Mesendoderm (in vitro differentiated cells): ENCODE measurements at regions not wholly inside any gene's neighbourhood (a gene's known extent, or its start where the extent isn't known, plus 50 kb on each side); places are given as distances from the start of the nearest gene placed in this dataset.

ENCODE experiments used
- DNase-seq: peaks from one replicate; pipeline ENCODE4 v3.0.0; 2013
- H2AK5ac ChIP-seq: 2 replicates; pipeline ENCODE4 v1.6.1; 2013; ENCODE audit warnings: low read length, inconsistent platforms
- H2BK120ac ChIP-seq: 2 replicates; pipeline ENCODE4 v1.6.1; 2013; ENCODE audit warnings: low read depth, mild to moderate bottlenecking, low read length, moderate library complexity, mixed read lengths
- H2BK15ac ChIP-seq: replicated peaks from 2 replicates; pipeline ENCODE4 v1.6.1; 2013; ENCODE audit warnings: low read depth, mild to moderate bottlenecking, moderate library complexity
- H2BK5ac ChIP-seq: 2 replicates; pipeline ENCODE4 v1.6.1; 2013; ENCODE audit warnings: low read length, inconsistent platforms
- H3K18ac ChIP-seq: 2 replicates; pipeline ENCODE4 v1.6.1; 2013; ENCODE audit warnings: mild to moderate bottlenecking, low read length, mixed read lengths
- H3K23ac ChIP-seq: one replicate; pipeline ENCODE4 v1.6.1; 2013; ENCODE audit warnings: low read length
- H3K27ac ChIP-seq: 2 replicates; pipeline ENCODE4 v1.5.1; 2013; ENCODE audit warnings: low read depth, mild to moderate bottlenecking, inconsistent platforms, low read length, moderate library complexity
- H3K27me3 ChIP-seq: 2 replicates; pipeline ENCODE4 v1.6.1; 2013; ENCODE audit warnings: low read length, control low read depth, mild to moderate bottlenecking, inconsistent platforms; ENCODE audit not compliant: insufficient read depth, poor library complexity
- H3K36me3 ChIP-seq: 2 replicates; pipeline ENCODE4 v1.6.1; 2013; ENCODE audit warnings: low read length, inconsistent platforms; ENCODE audit not compliant: control insufficient read depth, insufficient read depth
- H3K4ac ChIP-seq: one replicate; pipeline ENCODE4 v1.6.1; 2013; ENCODE audit warnings: low read depth, mild to moderate bottlenecking, low read length, moderate library complexity
- H3K4me1 ChIP-seq: 2 replicates; pipeline ENCODE4 v1.6.1; 2013; ENCODE audit warnings: low read depth, low read length, inconsistent platforms; ENCODE audit not compliant: control insufficient read depth
- H3K4me2 ChIP-seq: 2 replicates; pipeline ENCODE4 v1.6.1; 2013; ENCODE audit warnings: low read length
- H3K4me3 ChIP-seq: 2 replicates; pipeline ENCODE4 v1.5.1; 2013; ENCODE audit warnings: mild to moderate bottlenecking, low read length
- H3K56ac ChIP-seq: one replicate; pipeline ENCODE4 v1.6.1; 2013; ENCODE audit warnings: low read length
- H3K79me1 ChIP-seq: 2 replicates; pipeline ENCODE4 v1.6.1; 2013; ENCODE audit warnings: low read length, inconsistent platforms
- H3K79me2 ChIP-seq: 2 replicates; pipeline ENCODE4 v1.6.1; 2013; ENCODE audit warnings: mild to moderate bottlenecking, low read length; ENCODE audit not compliant: control insufficient read depth, insufficient read depth
- H3K9ac ChIP-seq: 2 replicates; pipeline ENCODE4 v1.6.1; 2013; ENCODE audit warnings: low read length, inconsistent platforms
- H4K5ac ChIP-seq: one replicate; pipeline ENCODE4 v1.6.1; 2013; ENCODE audit warnings: low read length
- H4K8ac ChIP-seq: one replicate; pipeline ENCODE4 v1.6.1; 2013; ENCODE audit warnings: low read depth, mild to moderate bottlenecking, control low read depth, low read length, moderate library complexity
- WGBS: extraction: QIAGEN DNeasy Blood & Tissue Kit; methylation state at CpG from one replicate; pipeline ENCODE4 v1.1.7; 2013; ENCODE audit warnings: low lambda C conversion rate, missing lambda C conversion rate; ENCODE audit not compliant: insufficient coverage; ENCODE audit errors: extremely low coverage; 5-methylcytosine and 5-hydroxymethylcytosine counted together

GRCh38 chr10:61335359-61335758, 117.8 kb downstream of the TMEM26 start:
- no peak overlapping the region for H3K9ac ChIP-seq
- H3K27ac ChIP-seq: no peak overlapping the region
- H3K79me2 ChIP-seq: no peaks in the 10 kb centered on the region
- no peak overlapping the region for H4K8ac ChIP-seq
- no peaks in the 10 kb centered on the region for H3K79me1 ChIP-seq
- no peak overlapping the region for H4K5ac ChIP-seq
- no peak overlapping the region for H2BK15ac ChIP-seq
- no peak overlapping the region for H2BK5ac ChIP-seq
- no peak overlapping the region for H3K4ac ChIP-seq
- no peaks in the 10 kb centered on the region for H3K27me3 ChIP-seq
- H3K4me2 ChIP-seq: no peak overlapping the region
- no peak overlapping the region for H3K18ac ChIP-seq
- DNase-seq: no peak
- no peaks in the 10 kb centered on the region for H3K36me3 ChIP-seq
- H3K23ac ChIP-seq: no peak overlapping the region
- no peak overlapping the region for H2AK5ac ChIP-seq
- H2BK120ac ChIP-seq: no peak overlapping the region
- no peak overlapping the region for H3K56ac ChIP-seq
- no peaks in the 10 kb centered on the region for H3K4me1 ChIP-seq
- no peak overlapping the region for H3K4me3 ChIP-seq

GRCh38 chr10:61332581-61332980, 120.6 kb downstream of the TMEM26 start:
- Histone ChIP-seq H3K27me3 (no peaks in the 10 kb centered on the region), H3K79me2 (no peaks in the 10 kb centered on the region), H3K4me2 (no peak overlapping the region), H3K4me1 (no peaks in the 10 kb centered on the region), H3K36me3 (no peaks in the 10 kb centered on the region), H2BK5ac (no peak overlapping the region), H3K4me3 (no peak overlapping the region), H4K5ac (no peak overlapping the region), H3K18ac (no peak overlapping the region), H2AK5ac (no peak overlapping the region), H3K9ac (no peak overlapping the region), H3K23ac (no peak overlapping the region), H2BK120ac (no peak overlapping the region), H3K56ac (no peak overlapping the region), H3K27ac (no peak overlapping the region), H4K8ac (no peak overlapping the region), H3K79me1 (no peaks in the 10 kb centered on the region), H3K4ac (no peak overlapping the region), H2BK15ac (no peak overlapping the region)
- no peak for DNase-seq
- no CpG with 5 or more reads among the region's 4 CpGs for WGBS

- Histone ChIP-seq H3K18ac (no peak overlapping the region), H3K4me2 (no peak overlapping the region), H3K27ac (no peak overlapping the region), H3K4me1 (no peaks in the 10 kb centered on the region), H2AK5ac (no peak overlapping the region), H3K27me3 (no peaks in the 10 kb centered on the region), H2BK15ac (no peak overlapping the region), H3K4ac (no peak overlapping the region), H3K4me3 (no peak overlapping the region), H3K79me1 (no peaks in the 10 kb centered on the region), H3K36me3 (no peaks in the 10 kb centered on the region), H3K9ac (no peak overlapping the region), H4K8ac (no peak overlapping the region), H4K5ac (no peak overlapping the region), H3K56ac (no peak overlapping the region), H3K23ac (no peak overlapping the region), H3K79me2 (no peaks in the 10 kb centered on the region), H2BK120ac (no peak overlapping the region), H2BK5ac (no peak overlapping the region)
- WGBS: no CpG with 5 or more reads among the region's 3 CpGs
- no peak for DNase-seq
Measured at GRCh38 chr10:61330669-61331068, 122.5 kb downstream of the TMEM26 start.

- H3K36me3 ChIP-seq: no peaks in the 10 kb centered on the region
- no peaks in the 10 kb centered on the region for H3K27me3 ChIP-seq
- H2BK15ac ChIP-seq: no peak overlapping the region
- H3K4me3 ChIP-seq: no peak overlapping the region
- H2BK5ac ChIP-seq: no peak overlapping the region
- no peaks in the 10 kb centered on the region for H3K79me2 ChIP-seq
- H3K56ac ChIP-seq: no peak overlapping the region
- no peak overlapping the region for H2BK120ac ChIP-seq
- H4K8ac ChIP-seq: no peak overlapping the region
- H3K79me1 ChIP-seq: no peaks in the 10 kb centered on the region
- H3K23ac ChIP-seq: no peak overlapping the region
- H3K18ac ChIP-seq: no peak overlapping the region
- H3K9ac ChIP-seq: no peak overlapping the region
- H3K27ac ChIP-seq: no peak overlapping the region
- WGBS: no CpG with 5 or more reads among the region's 2 CpGs
- no peak for DNase-seq
- no peak overlapping the region for H4K5ac ChIP-seq
- H3K4me1 ChIP-seq: no peaks in the 10 kb centered on the region
- H2AK5ac ChIP-seq: no peak overlapping the region
- H3K4ac ChIP-seq: no peak overlapping the region
- H3K4me2 ChIP-seq: no peak overlapping the region
Measured at GRCh38 chr10:61329854-61330253, 123.3 kb downstream of the TMEM26 start.

- no peak overlapping the region for H3K56ac ChIP-seq
- H2AK5ac ChIP-seq: no peak overlapping the region
- no peak overlapping the region for H4K8ac ChIP-seq
- no peak overlapping the region for H3K9ac ChIP-seq
- H3K4me1 ChIP-seq: no peaks in the 10 kb centered on the region
- H3K4me3 ChIP-seq: no peak overlapping the region
- no peaks in the 10 kb centered on the region for H3K27me3 ChIP-seq
- WGBS: no CpG with 5 or more reads among the region's 5 CpGs
- no peak overlapping the region for H3K4me2 ChIP-seq
- no peaks in the 10 kb centered on the region for H3K79me1 ChIP-seq
- no peak overlapping the region for H4K5ac ChIP-seq
- H3K27ac ChIP-seq: no peak overlapping the region
- DNase-seq: no peak
- H3K18ac ChIP-seq: no peak overlapping the region
- H3K4ac ChIP-seq: no peak overlapping the region
- H3K79me2 ChIP-seq: no peaks in the 10 kb centered on the region
- no peaks in the 10 kb centered on the region for H3K36me3 ChIP-seq
- H2BK120ac ChIP-seq: no peak overlapping the region
- H3K23ac ChIP-seq: no peak overlapping the region
- H2BK15ac ChIP-seq: no peak overlapping the region
- no peak overlapping the region for H2BK5ac ChIP-seq
Measured at GRCh38 chr10:61325223-61325960, 127.8 kb downstream of the TMEM26 start.

GRCh38 chr10:61323726-61324125, 129.5 kb downstream of the TMEM26 start:
- no peak overlapping the region for H3K4me2 ChIP-seq
- no peak overlapping the region for H3K4ac ChIP-seq
- H3K18ac ChIP-seq: no peak overlapping the region
- H3K56ac ChIP-seq: no peak overlapping the region
- H4K8ac ChIP-seq: no peak overlapping the region
- no peak overlapping the region for H3K27ac ChIP-seq
- no peaks in the 10 kb centered on the region for H3K79me2 ChIP-seq
- no peaks in the 10 kb centered on the region for H3K36me3 ChIP-seq
- no peak overlapping the region for H4K5ac ChIP-seq
- H2BK120ac ChIP-seq: no peak overlapping the region
- H3K9ac ChIP-seq: no peak overlapping the region
- H3K79me1 ChIP-seq: no peaks in the 10 kb centered on the region
- no peak overlapping the region for H2BK15ac ChIP-seq
- H3K4me3 ChIP-seq: no peak overlapping the region
- no peak overlapping the region for H2AK5ac ChIP-seq
- no peak overlapping the region for H2BK5ac ChIP-seq
- H3K27me3 ChIP-seq: no peaks in the 10 kb centered on the region
- H3K23ac ChIP-seq: no peak overlapping the region
- no peak for DNase-seq
- no peaks in the 10 kb centered on the region for H3K4me1 ChIP-seq
